Uterus (tissue), 3 donors: ENCODE measurements at regions not wholly inside any gene's neighbourhood (a gene's known extent, or its start where the extent isn't known, plus 50 kb on each side); places are given as distances from the start of the nearest gene placed in this dataset.

ENCODE experiments used
- DNase-seq, 2 donors: peaks; one replicate each; pipeline ENCODE4 v3.0.0-alpha.2; 2019 to 2020
- H3K27ac ChIP-seq, 2 donors: fragments of 200-600 bp; sonication (generic); 1 replicate in 1 of 2; 2 replicates in 1 of 2; pipeline ENCODE4 v1.5.1; 2016 to 2018
- H3K27me3 ChIP-seq, 2 donors: fragments of 200-600 bp; sonication (generic); one replicate each; pipeline ENCODE4 v1.5.1; 2018 to 2019; ENCODE audit warnings: control low read depth in 1 of 2
- H3K36me3 ChIP-seq, 2 donors: fragments of 200-600 bp; sonication (generic); one replicate each; pipeline ENCODE4 v1.5.1; 2019; ENCODE audit warnings: control low read depth in 1 of 2
- H3K4me1 ChIP-seq, 2 donors: fragments of 200-600 bp; sonication (generic); one replicate each; pipeline ENCODE4 v1.5.1; 2018 to 2019; ENCODE audit warnings: control low read depth in 1 of 2
- H3K4me3 ChIP-seq, 2 donors: fragments of 200-600 bp; sonication (generic); 1 replicate in 1 of 2; 2 replicates in 1 of 2; pipeline ENCODE4 v1.5.1; 2018 to 2019; ENCODE audit warnings: mild to moderate bottlenecking in 1 of 2
- H3K9me3 ChIP-seq, 2 donors: fragments of 200-600 bp; sonication (generic); one replicate each; pipeline ENCODE4 v1.5.1; 2019; ENCODE audit warnings: control low read depth in 1 of 2
- CTCF ChIP-seq, 4 experiments: fragments of 200-600 bp in 2 of 4; fragments of 450-650 bp in 2 of 4; sonication (generic) in 2 of 4; IDR thresholded peaks; one replicate each; pipeline ENCODE4 v1.5.1; 2016 to 2019; ENCODE audit warnings: antibody characterized with exemption in 4 of 4, mild to moderate bottlenecking in 2 of 4, moderate library complexity in 1 of 4
- POLR2A ChIP-seq, 2 donors: fragments of 450-650 bp; IDR thresholded peaks; one replicate each; pipeline ENCODE4 v1.6.1; 2016; ENCODE audit warnings: antibody characterized with exemption in 2 of 2, mild to moderate bottlenecking in 1 of 2, moderate library complexity in 1 of 2
- intact Hi-C: fragments of 100-400 bp; cut with DNase I; formaldehyde crosslinking; loops from one replicate; pipeline ENCODE4 v1.15.1; 2023; ENCODE audit warnings: low total_unique reads
- donor health status: DM: yes; HTN: yes; CAD: no.

- Histone ChIP-seq H3K9me3 (no peaks in the 10 kb centered on the region), H3K36me3 (no peaks in the 10 kb centered on the region), H3K27ac (no peak overlapping the region), H3K4me3 (no peak overlapping the region), H3K27me3 (no peaks in the 10 kb centered on the region), H3K4me1 (no peaks in the 10 kb centered on the region)
- no peak for DNase-seq
- TF ChIP-seq CTCF (IDR thresholded peaks at IDR 0.05): no peak
- TF ChIP-seq POLR2A (IDR thresholded peaks at IDR 0.05): no peak
- intact Hi-C loops: no loop called here
Observed at GRCh38 chr4:146114066-146114465, 61.5 kb upstream of the LSM6 start.

GRCh38 chr4:146113171-146113570 lies 62.3 kb upstream of the LSM6 start:
- intact Hi-C loops: no loop called here
- H3K27me3 ChIP-seq: no peaks in the 10 kb centered on the region
- no peaks in the 10 kb centered on the region for H3K36me3 ChIP-seq
- no peak for DNase-seq
- no peak for TF ChIP-seq CTCF (IDR thresholded peaks at IDR 0.05)
- no peak for TF ChIP-seq POLR2A (IDR thresholded peaks at IDR 0.05)
- H3K4me1 ChIP-seq: no peaks in the 10 kb centered on the region
- H3K27ac ChIP-seq: no peak overlapping the region
- no peaks in the 10 kb centered on the region for H3K9me3 ChIP-seq
- H3K4me3 ChIP-seq: no peak overlapping the region

- Histone ChIP-seq H3K4me1 (no peaks in the 10 kb centered on the region), H3K4me3 (no peak overlapping the region), H3K27ac (no peak overlapping the region), H3K9me3 (no peaks in the 10 kb centered on the region), H3K36me3 (no peaks in the 10 kb centered on the region), H3K27me3 (no peaks in the 10 kb centered on the region)
- DNase-seq: no peak
- intact Hi-C loops: no loop called here
- TF ChIP-seq CTCF (IDR thresholded peaks at IDR 0.05): no peak
- TF ChIP-seq POLR2A (IDR thresholded peaks at IDR 0.05): no peak
Observed at GRCh38 chr4:146112389-146112788, 63.1 kb upstream of the LSM6 start.

- no peaks in the 10 kb centered on the region for H3K4me1 ChIP-seq
- no peak overlapping the region for H3K27ac ChIP-seq
- no peak overlapping the region for H3K4me3 ChIP-seq
- no peak for TF ChIP-seq CTCF (IDR thresholded peaks at IDR 0.05)
- TF ChIP-seq POLR2A (IDR thresholded peaks at IDR 0.05): no peak
- no peaks in the 10 kb centered on the region for H3K36me3 ChIP-seq
- no peaks in the 10 kb centered on the region for H3K9me3 ChIP-seq
- H3K27me3 ChIP-seq: no peaks in the 10 kb centered on the region
- no peak for DNase-seq
- intact Hi-C loops: no loop called here
Observed at GRCh38 chr4:146110871-146111485, 64.5 kb upstream of the LSM6 start.

GRCh38 chr4:146108756-146109155 lies 66.8 kb upstream of the LSM6 start:
- H3K9me3 ChIP-seq: no peaks in the 10 kb centered on the region
- intact Hi-C loops: no loop called here
- no peak overlapping the region for H3K27ac ChIP-seq
- no peaks in the 10 kb centered on the region for H3K27me3 ChIP-seq
- DNase-seq: no peak
- no peak for TF ChIP-seq POLR2A (IDR thresholded peaks at IDR 0.05)
- TF ChIP-seq CTCF (IDR thresholded peaks at IDR 0.05): no peak
- H3K4me1 ChIP-seq: no peaks in the 10 kb centered on the region
- H3K4me3 ChIP-seq: no peak overlapping the region
- H3K36me3 ChIP-seq: no peaks in the 10 kb centered on the region
